Activated CD8-positive, alpha-beta memory T cell treated with anti-CD3 and anti-CD28 coated beads for 36 hours (primary cell): ENCODE measurements at regions not wholly inside any gene's neighbourhood (a gene's known extent, or its start where the extent isn't known, plus 50 kb on each side); places are given as distances from the start of the nearest gene placed in this dataset.
"Not testable (repeated sequence)": the region's sequence is repeated elsewhere in the genome, so short reads cannot be mapped to it uniquely, and the experiment has no call there.

Experiments
- CTCF ChIA-PET: fragments of 350-600 bp; sonication (Branson Sonifier 250); formaldehyde crosslinking; loops from one replicate; lab custom pipeline; 2021; ENCODE audit warnings: antibody characterized with exemption; lab: Charles Lee
- POLR2A ChIA-PET: fragments of 350-600 bp; sonication (Branson Sonifier 250); formaldehyde crosslinking; loops from one replicate; lab custom pipeline; 2021; ENCODE audit warnings: antibody characterized with exemption; lab: Charles Lee

DNA sequence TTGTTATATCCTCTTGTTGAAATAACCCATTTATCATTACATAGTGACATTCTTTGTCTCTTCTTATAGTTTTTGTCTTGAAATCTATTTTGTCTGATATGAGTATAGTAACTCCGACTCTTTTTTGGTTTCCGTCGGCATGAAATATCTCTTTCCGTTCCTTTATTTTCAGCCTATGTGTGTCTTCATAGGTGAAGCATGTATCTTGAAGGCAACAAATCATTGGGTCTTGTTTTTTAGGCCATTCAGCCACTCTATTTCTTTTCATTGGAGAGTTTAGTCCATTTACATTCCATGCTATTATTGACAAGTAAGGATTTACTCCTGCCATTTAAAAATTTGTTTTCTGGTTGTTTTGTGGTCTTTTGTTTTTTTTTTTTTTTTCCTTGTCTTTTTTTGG lies 441.9 kb upstream of the KAZN start:
- ChIA-PET POLR2A (no interaction called here), CTCF (no interaction called here)

DNA sequence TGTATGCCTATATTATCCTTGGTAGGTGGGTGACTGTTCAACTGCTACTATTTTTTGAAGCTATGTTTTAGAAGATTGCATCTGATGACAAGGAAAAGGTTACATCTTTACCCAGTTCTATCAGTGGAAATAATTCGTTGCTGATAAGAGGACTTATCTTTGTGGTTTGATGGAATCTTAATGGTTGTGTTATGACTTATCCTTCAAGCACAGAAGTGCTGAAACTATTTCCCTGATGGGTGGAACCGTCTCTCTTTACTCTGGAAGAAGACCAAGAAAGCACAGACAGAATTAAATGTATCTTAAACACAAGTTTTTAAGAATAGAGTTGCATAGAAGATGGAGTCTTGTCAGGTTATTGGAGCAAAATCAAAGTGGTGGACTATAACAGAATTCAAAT lies 437.7 kb upstream of the KAZN start:
- POLR2A ChIA-PET, result interaction anchor here (0.6 kb wide), 1 partner anchor 33 kb away, joined by 3 read pairs; no protein-coding TSS in a partner anchor
- CTCF ChIA-PET, result no interaction called here

DNA sequence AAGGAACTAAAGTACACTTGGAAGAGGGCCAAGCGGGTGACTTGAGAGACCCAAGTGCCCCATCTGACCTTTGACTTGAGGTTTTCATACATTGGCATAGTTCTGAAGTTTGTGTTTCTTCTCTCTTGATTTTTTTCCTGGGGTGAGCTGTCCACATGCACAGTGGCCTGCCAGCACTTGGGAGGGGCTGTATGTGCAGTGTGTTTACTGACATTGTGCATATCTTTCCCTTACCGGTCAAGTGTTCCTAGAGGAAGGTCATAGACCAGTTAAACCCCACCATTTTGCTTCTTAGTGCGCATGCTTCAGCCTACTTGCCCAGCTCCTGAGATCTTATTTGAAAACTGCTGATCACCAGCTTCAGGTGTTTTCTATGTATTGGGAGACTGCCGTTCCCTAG lies 435.2 kb upstream of the KAZN start:
- POLR2A ChIA-PET, result no interaction called here

GRCh38 chr1:14165371-14165801 lies 433.1 kb upstream of the KAZN start:
- ChIA-PET POLR2A (no interaction called here), CTCF (no interaction called here)

More for the DNA sequence above, 435.2 kb upstream of the KAZN start:
- CTCF ChIA-PET, result no interaction called here

- CTCF ChIA-PET, result no interaction called here
- POLR2A ChIA-PET, result no interaction called here
Observed at GRCh38 chr1:14167884-14168283, 430.6 kb upstream of the KAZN start.

DNA sequence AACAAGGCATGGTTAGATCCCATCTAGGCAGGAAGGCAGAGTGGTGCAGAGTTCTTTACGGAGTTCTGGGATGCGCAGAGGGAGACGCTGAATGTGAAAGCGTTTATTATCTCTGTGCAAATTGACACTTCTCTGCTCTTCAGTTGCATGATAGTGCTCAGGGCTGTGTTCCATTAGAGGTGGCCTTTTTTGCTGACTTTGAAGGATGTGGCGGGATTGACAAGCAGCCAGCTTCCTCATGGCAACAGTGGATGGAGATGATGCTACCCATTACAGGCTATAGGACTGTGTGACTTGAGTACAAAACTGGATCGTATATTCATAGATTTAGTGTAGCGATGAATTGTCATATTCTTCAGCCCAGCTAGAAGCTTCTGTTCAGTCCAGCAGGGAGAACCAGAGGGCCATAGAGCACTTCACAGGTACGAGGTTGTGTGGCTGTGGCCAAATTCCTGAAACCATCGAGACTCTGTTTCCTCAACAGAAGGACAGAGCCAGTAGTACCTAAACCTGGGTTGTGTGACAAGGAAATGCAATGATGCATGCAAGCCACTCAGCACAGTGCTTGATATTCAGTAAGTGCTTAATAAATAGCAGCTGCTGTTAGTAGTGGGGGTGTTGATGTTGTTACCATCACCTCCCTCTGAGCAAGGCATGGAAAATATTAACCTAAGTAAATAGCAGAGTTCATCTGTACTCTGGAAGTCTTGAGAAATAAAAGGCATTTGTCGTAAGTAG lies 430.0 kb upstream of the KAZN start:
- ChIA-PET POLR2A (no interaction called here), CTCF (no interaction called here)

- ChIA-PET POLR2A (no interaction called here), CTCF (no interaction called here)
Observed at GRCh38 chr1:14173598-14173997, 424.9 kb upstream of the KAZN start.

DNA sequence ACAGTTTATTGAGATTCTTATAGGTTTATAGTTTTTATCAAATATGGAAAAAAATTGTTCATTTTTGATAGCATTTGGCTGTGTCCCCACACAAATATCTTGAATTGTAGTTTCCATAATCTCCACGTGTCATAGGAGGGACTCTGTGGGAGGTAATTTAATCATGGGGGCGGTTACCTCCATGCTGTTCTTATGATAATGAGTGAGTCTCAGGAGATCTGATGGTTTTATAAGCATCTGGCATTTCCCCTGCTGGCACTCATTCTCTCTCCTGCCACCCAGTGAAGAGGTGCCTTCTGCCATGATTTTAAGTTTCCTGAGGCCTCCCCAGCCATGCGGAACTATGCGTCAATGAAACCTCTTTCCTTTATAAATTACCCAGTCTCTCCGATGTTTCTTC lies 420.6 kb upstream of the KAZN start:
- POLR2A ChIA-PET, CTCF ChIA-PET: not testable (repeated sequence)

DNA sequence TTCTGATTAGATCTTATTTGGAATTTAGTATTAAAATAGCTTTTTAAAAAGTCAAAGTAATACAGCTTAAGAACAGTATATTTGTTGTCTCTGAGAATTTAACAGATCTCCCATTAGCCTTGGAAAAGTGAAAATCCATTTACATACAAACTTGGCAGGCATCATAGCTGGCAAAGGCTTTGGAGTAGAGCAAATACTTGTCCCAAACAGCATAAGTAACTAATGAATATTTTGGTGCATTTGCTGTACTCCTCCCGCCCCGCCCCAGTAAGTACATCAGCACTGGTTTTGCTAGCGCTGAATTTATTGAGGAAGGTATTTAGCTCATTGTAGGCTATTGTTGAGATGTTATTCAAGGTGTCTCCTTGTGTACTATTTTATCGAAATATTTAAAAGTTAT lies 417.7 kb upstream of the KAZN start:
- ChIA-PET CTCF (no interaction called here), POLR2A (no interaction called here)

- CTCF ChIA-PET, result no interaction called here
- POLR2A ChIA-PET, result no interaction called here
Observed at GRCh38 chr1:14181191-14181795, 417.2 kb upstream of the KAZN start.

DNA sequence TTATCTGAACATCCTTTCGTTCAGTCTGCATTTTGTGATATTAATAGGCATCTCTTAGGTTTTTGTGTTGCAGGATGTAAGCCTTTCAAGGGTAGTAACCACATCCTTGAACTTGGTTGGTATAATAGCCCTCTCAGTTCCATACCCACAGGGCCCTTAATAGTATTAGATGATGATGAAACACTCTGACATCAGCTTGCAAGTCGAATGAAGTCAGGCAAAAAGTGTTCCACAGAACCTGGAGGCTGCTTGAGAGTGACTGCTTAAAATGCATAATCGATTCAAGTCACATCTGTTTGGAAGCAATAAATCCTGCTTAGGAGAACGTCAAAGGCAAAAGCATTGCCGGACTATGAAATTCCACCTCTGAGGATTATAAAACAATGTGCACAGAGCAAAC lies 415.6 kb upstream of the KAZN start:
- CTCF ChIA-PET, result no interaction called here
- POLR2A ChIA-PET, result no interaction called here

DNA sequence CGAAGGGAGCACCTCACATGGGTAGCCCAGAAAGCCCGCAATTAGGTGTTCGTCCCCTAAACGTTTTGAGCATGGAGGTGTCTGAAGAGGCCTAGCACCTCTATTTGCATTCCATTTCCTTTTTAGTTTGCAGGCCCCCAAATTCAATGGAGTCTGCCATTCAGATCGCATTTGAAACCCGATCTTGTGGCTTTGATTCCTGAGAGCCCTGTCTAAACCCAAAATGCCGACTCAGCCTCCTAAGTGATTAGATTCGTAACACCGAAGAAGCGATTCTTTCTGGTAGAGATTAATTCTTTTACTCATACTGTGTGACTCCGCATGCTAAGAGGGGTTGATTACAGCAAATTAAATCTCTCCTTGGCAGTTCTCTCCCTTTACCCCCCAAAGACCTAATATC lies 415.2 kb upstream of the KAZN start:
- CTCF ChIA-PET, result no interaction called here

DNA sequence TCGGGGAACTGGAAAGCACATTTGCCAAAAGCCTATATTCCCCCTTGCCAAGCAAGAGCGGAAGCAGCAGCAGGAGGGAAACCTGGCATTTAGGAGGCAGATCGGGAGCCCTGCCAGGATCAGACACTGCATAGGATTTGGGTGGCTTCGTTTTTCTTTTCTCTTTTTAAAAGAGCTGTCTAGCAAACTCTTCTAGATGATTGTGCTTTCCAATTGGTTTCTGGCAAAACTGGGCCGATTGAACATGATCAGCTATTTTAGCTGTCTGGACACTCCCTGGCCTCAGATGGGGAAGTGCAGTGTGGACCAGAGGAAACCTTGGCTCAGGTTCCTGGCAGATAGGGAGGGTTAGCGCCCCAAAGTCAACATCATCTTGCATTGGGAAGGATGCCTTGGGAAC lies 414.0 kb upstream of the KAZN start:
- ChIA-PET POLR2A (no interaction called here), CTCF (no interaction called here)

More for the DNA sequence above, 415.2 kb upstream of the KAZN start:
- POLR2A ChIA-PET, result no interaction called here

DNA sequence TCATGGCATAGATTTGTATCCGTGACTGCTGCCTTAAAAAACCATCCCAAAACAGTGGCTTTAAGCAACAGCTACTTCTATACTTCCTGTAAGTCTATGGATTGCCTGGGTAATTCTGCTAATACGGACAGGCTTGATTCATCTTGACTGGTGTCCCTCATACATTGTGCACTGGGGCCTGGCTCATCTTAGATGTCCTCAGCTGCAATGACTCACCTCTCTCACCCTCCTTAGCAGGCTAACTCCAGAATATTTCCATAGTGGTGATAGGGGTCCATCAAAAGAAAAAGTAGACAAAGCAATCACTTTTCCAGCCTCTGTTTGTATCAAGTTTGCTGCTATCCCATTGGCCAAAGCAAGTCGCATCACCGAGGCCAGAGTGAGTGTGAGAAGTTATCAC lies 409.1 kb upstream of the KAZN start:
- ChIA-PET POLR2A (no interaction called here), CTCF (no interaction called here)

- CTCF ChIA-PET, result no interaction called here
Observed at GRCh38 chr1:14190508-14190907, 408.0 kb upstream of the KAZN start.

GRCh38 chr1:14194511-14194910 lies 404.0 kb upstream of the KAZN start:
- POLR2A ChIA-PET, result no interaction called here
- CTCF ChIA-PET, result no interaction called here

More at GRCh38 chr1:14190508-14190907, 408.0 kb upstream of the KAZN start:
- POLR2A ChIA-PET, result no interaction called here

DNA sequence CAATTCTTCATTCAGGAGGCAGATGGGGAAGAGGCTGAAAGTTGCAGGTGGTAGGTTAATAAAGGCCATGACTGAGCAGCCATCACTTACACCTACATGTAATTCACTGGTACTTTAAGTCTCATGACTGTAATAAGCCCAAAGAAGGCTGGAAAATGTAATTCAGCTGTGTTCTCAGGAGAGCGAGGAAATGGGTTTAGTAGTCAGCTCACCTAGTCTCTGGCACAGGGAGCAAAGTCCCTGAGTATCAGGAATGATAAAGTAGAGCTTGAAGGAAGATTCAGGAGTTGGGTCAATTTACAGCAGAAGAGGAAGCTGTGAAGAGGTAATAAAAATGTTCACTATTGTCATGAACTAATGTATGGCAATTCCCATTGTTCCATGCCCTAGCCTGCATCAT lies 393.4 kb upstream of the KAZN start:
- POLR2A ChIA-PET, result no interaction called here
- CTCF ChIA-PET, result no interaction called here

DNA sequence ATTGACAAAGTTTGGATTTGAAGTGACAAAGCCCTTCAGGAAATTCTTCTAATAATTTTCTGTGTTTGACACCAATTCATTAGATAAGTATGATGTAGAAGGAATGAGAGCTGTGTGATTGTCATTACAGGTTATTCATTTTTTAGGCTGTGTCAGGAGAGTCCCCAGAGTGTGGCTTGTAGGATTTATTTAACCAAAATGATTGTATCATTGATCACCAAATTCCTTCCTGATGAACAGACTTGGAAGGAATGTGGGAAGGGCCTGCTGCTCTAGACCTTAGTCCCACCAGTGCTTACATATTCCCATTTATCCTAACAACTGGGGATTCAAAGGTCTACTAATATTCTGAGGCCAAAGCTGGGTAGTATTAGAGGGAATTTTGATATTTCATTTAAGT lies 383.3 kb upstream of the KAZN start:
- ChIA-PET POLR2A (no interaction called here), CTCF (no interaction called here)

GRCh38 chr1:14217384-14217783 lies 381.1 kb upstream of the KAZN start:
- ChIA-PET CTCF (no interaction called here), POLR2A (no interaction called here)

GRCh38 chr1:14220324-14220723 lies 378.2 kb upstream of the KAZN start:
- CTCF ChIA-PET, result no interaction called here
- POLR2A ChIA-PET, result no interaction called here

- CTCF ChIA-PET, result no interaction called here
- POLR2A ChIA-PET, result no interaction called here
Observed at GRCh38 chr1:14220811-14221210, 377.7 kb upstream of the KAZN start.
